Activated CD4-positive, CD25-positive, alpha-beta regulatory T cell treated with anti-CD3 and anti-CD28 coated beads, Interleukin-2, amount 50 U/mL, for 24 hours (primary cell): ENCODE measurements at regions not wholly inside any gene's neighbourhood (a gene's known extent, or its start where the extent isn't known, plus 50 kb on each side); places are given as distances from the start of the nearest gene placed in this dataset.
A peak's percentile ranks its signal among the peaks of the same experiment; 100 is the strongest.

ENCODE experiments used
- ATAC-seq, 2 donors: fragments of 150-1000 bp; cut with Tn5 transposase; one replicate each; pipeline ENCODE4 v1.10.0; 2021; ENCODE audit warnings: mild to moderate bottlenecking in 1 of 2, moderate library complexity in 1 of 2

DNA sequence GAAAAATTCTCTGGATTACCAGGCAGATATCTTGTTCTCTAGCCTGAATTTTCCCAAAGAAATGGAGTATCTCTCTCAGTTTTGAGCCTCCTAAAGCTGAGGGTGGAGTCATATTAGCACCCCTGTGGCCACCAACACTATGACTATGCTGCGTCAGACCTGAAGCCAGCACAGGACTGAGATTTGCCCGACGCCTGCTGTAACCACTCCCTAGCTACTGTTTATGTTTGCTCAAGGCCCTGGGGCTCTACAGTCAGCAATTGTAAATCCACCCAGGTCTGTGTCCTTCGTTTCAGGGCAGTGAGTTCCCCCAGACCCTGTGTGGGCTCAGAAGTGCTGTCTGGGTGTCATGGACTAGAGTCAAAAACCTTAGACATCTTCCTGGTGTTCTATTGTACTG is 61.4 kb downstream of the ZXDA start:
- ATAC-seq = no peak

DNA sequence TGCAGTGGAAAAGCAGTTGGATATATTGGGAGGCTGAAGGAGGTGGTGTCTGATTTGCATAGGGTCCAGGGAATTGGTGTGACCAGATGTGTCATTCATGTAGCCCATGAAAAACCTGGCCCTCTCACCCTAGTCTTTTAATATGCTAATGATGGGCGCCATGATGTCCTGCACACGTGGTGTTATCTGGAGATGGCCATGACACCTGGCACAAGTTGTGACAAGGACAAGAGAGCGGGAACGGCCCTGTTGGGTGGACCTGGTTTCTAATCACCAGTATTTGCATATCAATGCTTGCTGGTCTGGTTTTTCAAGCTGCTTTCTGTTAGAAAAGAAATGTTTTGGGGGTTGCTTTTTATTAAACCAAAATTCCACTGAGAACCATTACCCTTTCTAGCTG is 87.4 kb downstream of the ZXDA start:
- ATAC-seq = no peak

DNA sequence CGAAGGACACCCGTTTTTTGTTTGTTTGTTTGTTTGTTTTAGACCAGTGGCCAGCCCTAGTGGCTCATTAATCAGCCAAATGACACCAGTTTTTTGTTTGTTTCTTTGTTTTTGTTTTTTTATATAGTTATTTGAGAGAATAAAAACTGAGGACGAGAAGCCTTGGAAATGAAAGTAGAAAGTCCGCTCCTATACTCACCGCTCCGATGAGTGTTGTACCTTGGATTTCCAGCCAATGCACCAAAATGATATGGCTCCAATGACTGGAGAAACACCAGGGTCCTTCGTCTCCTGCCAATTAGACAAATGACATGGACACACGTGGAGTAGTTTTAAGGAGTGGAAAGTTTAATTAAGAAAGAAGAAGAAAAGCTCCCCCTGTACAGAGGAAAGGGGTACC is 87.9 kb downstream of the ZXDA start:
- no peak for ATAC-seq

DNA sequence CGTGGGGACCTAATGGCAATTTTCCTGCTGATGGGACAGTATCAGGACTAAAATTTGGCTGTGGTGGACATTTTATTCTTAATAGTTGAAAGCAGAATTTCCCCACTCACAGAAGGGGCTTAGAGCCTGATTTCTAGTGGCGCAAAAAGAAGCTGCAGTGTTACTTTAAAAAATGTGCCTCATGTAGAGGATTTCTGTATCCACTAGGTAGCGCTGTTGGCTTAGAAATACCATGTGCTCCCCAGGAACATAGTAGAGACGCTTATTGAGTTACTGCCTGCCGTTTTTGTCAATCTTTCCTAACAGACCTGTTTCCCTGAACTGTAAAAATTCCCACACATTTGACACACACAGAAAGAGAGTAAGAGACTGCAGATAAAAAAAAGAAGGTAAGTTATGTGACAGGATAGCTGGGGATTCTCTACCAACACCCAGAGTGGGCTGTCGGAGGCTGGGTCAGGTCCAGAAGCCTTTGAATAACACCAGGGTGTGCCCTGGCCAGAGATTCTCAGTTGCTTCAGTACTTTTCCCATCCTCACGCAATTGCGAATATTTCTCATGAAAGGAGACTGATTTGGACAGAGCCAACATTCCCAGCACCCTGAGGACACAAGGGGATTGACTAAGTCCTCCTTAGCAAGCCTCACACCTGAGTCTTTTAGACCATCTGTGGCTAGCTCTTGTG is 88.4 kb downstream of the ZXDA start:
- ATAC-seq = peak in 1 of 2 donors; percentile 41

DNA sequence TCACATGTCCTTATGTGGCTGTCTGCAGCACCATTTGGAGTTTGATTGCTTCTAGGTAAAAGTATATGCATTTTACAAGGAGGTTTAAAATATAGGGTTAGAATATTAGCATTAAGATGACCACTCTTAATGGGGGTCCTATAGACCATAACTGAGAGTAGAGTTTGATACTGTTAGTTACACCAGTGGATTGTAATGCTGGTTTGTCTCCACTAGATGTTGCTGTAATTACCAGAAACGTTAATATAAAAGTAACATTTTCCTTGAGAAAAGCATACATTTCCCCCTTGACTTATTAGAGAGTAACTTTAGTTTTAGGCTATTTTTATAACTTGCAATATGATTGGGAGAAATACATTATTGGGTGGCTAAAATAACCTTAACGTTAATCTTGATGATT is 93.0 kb downstream of the ZXDA start:
- ATAC-seq = no peak

DNA sequence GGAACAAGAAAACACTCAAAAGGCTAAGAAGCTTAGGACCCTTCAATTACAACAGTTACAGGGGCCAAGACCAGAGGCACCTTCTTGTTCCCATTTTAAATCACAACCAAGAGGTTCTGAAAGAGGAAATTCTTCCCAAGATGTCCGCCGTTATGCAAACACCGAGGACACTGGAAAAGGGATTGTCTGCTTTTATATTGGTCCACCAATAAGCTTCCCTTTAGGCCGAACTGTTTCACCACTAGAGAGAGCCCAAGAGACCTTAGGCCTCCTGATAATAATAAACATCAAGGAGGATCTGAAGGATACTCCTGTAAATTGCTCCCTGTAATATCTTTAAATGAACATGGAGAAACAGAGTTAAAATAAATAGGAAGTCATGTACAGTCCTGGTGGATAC is 92.6 kb upstream of the NLRP2B start:
- no peak for ATAC-seq

DNA sequence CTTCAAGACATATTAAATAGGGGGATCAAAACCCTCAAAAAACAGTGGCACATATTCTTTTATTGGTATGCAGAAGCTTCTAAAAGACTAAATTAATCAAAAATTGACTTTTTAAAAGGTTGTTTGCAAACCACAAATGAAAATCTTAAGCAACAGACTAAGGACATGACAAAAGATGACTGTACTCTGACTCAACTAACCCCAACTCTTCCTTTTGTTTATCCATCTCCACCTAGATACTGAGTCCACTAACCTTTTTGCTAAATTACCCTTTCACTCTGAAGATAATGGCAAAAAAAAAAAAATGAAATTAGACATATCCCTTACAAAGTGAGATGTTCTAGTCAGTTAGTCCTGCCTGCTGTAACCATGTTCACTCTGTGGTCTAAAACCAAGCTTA is 91.6 kb upstream of the NLRP2B start:
- no peak for ATAC-seq

DNA sequence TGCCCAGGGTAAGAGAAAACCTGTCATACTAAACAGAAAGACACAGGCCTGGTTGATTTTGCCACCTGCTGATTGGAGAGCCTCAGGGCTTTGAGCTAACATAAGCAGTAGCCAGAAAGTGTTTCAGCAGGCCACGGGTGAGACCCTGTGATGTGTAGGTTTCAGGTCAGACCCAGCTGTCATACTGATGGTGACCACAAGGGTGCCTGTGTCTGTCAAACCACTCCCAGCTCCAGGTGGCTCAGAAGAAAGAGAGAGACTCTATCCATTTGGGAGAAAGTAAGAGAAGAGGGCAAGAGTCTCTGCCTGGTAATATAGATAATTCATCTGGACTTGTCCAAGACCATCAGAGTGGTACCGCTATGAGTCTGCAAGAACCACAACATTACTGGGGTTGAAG is 72.8 kb upstream of the NLRP2B start:
- no peak for ATAC-seq

DNA sequence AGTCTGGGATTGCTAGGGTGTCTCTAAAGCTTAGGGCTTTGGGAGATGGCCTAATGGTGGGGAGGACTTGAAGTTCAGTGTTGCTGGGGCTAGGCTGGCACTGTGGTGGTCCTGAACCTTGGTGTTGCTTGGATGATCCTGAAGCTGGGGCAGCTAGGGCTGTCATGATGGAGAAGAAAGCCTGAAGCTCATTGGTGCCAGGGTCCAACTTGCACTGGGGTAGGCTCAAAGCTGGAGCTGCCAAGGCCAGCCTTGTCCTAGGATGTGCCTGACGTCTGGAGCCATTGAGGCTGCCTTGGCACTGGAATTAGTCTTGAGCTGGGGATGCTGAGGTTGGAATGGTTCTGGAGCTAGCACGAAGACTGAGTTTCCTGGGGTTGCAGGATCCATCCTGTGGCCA is 61.0 kb upstream of the NLRP2B start:
- ATAC-seq = no peak

DNA sequence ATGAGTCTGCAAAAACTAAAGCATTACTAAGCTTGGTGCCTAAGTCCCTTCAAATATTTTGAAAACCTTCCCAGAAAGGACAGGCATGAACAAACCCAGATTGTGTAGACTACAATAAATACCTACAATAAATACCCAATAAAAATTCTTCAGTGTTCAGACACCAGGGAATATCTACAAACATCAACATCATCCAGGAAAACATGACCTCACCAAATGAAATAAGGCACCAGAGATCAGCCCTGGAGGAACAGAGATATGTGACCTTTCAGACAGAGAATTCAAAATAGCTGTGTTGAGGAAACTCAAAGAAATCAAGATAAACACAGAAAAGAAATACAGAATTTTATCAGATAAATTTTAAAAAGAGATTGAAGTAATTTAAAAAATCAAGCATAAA is 57.8 kb upstream of the NLRP2B start:
- ATAC-seq = no peak
